Cardiac fibroblast (primary cell): ENCODE measurements at regions not wholly inside any gene's neighbourhood (a gene's known extent, or its start where the extent isn't known, plus 50 kb on each side); places are given as distances from the start of the nearest gene placed in this dataset.
"Not testable (repeated sequence)": the region's sequence is repeated elsewhere in the genome, so short reads cannot be mapped to it uniquely, and the experiment has no call there.

Experiments used
- DNase-seq, 2 donors: peaks; one replicate each; pipeline versions ENCODE4 v3.0.0 to v3.0.0-alpha.2; 2010; ENCODE audit warnings: low read depth in 2 of 2
- H3K4me3 ChIP-seq, 2 donors: replicated peaks in 1 of 2; 1 replicate in 1 of 2; 2 replicates in 1 of 2; pipeline ENCODE4 v1.5.1; 2011; ENCODE audit warnings: low read depth in 2 of 2, low read length in 2 of 2, mild to moderate bottlenecking in 2 of 2, moderate library complexity in 1 of 2
- CTCF ChIP-seq: IDR thresholded peaks from one replicate; pipeline ENCODE4 v1.5.1; 2011; ENCODE audit warnings: low read depth, mild to moderate bottlenecking, low read length, inconsistent platforms

GRCh38 chr9:115837618-115838017 lies 316.0 kb upstream of the PAPPA start:
- DNase-seq = no peak
- no peak for TF ChIP-seq CTCF
- no peak overlapping the region for H3K4me3 ChIP-seq

- no peak for DNase-seq
- no peak overlapping the region for H3K4me3 ChIP-seq
- TF ChIP-seq CTCF = no peak
Measured at GRCh38 chr9:115838417-115838816, 315.2 kb upstream of the PAPPA start.

- H3K4me3 ChIP-seq, DNase-seq: not testable (repeated sequence)
Measured at GRCh38 chr9:115844433-115844832, 309.2 kb upstream of the PAPPA start.

- TF ChIP-seq CTCF = no peak
- H3K4me3 ChIP-seq = no peak overlapping the region
- peak; percentile 29 to 86 for DNase-seq
Measured at GRCh38 chr9:115845648-115846312, 307.8 kb upstream of the PAPPA start.

GRCh38 chr9:115847216-115847615 lies 306.4 kb upstream of the PAPPA start:
- no peak for TF ChIP-seq CTCF
- DNase-seq = peak; percentile 35 to 75
- H3K4me3 ChIP-seq = no peak overlapping the region

GRCh38 chr9:115849679-115850412 lies 303.7 kb upstream of the PAPPA start:
- H3K4me3 ChIP-seq = no peak overlapping the region
- no peak for TF ChIP-seq CTCF
- DNase-seq = peak in 1 of 2 donors; percentile 39

GRCh38 chr9:115850548-115851304 lies 302.9 kb upstream of the PAPPA start:
- no peak for TF ChIP-seq CTCF
- peak; percentile 34 to 79 for DNase-seq
- no peak overlapping the region for H3K4me3 ChIP-seq
